ENCODE measurements at regions not wholly inside any gene's neighbourhood (a gene's known extent, or its start where the extent isn't known, plus 50 kb on each side); places are given as distances from the start of the nearest gene placed in this dataset.

- DNase-seq (ENCODE audit: low spot score) (no peak), ATAC-seq (no peak)
- no peaks in the 10 kb centered on the region for H3K9me3 Mint-ChIP-seq
- POLR2A ChIA-PET = no interaction called here
- no peak overlapping the region for H3K4me3 Mint-ChIP-seq
- H3K27ac Mint-ChIP-seq = peak overlapping the region; percentile 78
- CTCF ChIA-PET = interaction anchor here (1.0 to 1.6 kb wide), 3 partner anchors 12 to 22 kb away, joined by 3 to 5 read pairs (median 5); no protein-coding TSS in a partner anchor
- TF ChIP-seq, protein P1, sequence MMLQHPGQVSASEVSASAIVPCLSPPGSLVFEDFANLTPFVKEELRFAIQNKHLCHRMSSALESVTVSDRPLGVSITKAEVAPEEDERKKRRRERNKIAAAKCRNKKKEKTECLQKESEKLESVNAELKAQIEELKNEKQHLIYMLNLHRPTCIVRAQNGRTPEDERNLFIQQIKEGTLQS (CRISPR knock-in tag; conservative IDR thresholded peaks at IDR 0.05) = no peak
- no peak for TF ChIP-seq ARID4B (CRISPR knock-in tag; IDR thresholded peaks at IDR 0.05; ENCODE audit: borderline replicate concordance)
- no peak for TF ChIP-seq ZNF263 (CRISPR knock-in tag; IDR thresholded peaks at IDR 0.05; ENCODE audit: low read depth)
- TF ChIP-seq, protein P2, sequence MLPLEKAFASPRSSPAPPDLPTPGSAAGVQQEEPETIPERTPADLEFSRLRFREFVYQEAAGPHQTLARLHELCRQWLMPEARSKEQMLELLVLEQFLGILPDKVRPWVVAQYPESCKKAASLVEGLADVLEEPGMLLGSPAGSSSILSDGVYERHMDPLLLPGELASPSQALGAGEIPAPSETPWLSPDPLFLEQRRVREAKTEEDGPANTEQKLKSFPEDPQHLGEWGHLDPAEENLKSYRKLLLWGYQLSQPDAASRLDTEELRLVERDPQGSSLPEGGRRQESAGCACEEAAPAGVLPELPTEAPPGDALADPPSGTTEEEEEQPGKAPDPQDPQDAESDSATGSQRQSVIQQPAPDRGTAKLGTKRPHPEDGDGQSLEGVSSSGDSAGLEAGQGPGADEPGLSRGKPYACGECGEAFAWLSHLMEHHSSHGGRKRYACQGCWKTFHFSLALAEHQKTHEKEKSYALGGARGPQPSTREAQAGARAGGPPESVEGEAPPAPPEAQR (CRISPR knock-in tag; IDR thresholded peaks at IDR 0.05) = no peak
- TF ChIP-seq, protein P3, sequence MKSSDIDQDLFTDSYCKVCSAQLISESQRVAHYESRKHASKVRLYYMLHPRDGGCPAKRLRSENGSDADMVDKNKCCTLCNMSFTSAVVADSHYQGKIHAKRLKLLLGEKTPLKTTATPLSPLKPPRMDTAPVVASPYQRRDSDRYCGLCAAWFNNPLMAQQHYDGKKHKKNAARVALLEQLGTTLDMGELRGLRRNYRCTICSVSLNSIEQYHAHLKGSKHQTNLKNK (CRISPR knock-in tag; IDR thresholded peaks at IDR 0.05) = no peak
- TF ChIP-seq NR3C1 (CRISPR knock-in tag; conservative IDR thresholded peaks at IDR 0.05; ENCODE audit: low read depth) = no peak
- no peak for TF ChIP-seq NR2C2 (CRISPR knock-in tag; IDR thresholded peaks at IDR 0.05)
- TF ChIP-seq, protein P4, sequence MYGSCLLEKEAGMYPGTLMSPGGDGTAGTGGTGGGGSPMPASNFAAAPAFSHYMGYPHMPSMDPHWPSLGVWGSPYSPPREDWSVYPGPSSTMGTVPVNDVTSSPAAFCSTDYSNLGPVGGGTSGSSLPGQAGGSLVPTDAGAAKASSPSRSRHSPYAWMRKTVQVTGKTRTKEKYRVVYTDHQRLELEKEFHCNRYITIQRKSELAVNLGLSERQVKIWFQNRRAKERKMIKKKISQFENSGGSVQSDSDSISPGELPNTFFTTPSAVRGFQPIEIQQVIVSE (CRISPR knock-in tag; IDR thresholded peaks at IDR 0.05; ENCODE audit: borderline replicate concordance) = no peak
- TF ChIP-seq JUN (CRISPR knock-in tag; IDR thresholded peaks at IDR 0.05) = no peak
- TF ChIP-seq, protein P5, sequence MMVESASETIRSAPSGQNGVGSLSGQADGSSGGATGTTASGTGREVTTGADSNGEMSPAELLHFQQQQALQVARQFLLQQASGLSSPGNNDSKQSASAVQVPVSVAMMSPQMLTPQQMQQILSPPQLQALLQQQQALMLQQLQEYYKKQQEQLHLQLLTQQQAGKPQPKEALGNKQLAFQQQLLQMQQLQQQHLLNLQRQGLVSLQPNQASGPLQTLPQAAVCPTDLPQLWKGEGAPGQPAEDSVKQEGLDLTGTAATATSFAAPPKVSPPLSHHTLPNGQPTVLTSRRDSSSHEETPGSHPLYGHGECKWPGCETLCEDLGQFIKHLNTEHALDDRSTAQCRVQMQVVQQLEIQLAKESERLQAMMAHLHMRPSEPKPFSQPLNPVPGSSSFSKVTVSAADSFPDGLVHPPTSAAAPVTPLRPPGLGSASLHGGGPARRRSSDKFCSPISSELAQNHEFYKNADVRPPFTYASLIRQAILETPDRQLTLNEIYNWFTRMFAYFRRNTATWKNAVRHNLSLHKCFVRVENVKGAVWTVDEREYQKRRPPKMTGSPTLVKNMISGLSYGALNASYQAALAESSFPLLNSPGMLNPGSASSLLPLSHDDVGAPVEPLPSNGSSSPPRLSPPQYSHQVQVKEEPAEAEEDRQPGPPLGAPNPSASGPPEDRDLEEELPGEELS (CRISPR knock-in tag; IDR thresholded peaks at IDR 0.05) = no peak
- no peak for TF ChIP-seq ATF2 (CRISPR knock-in tag; IDR thresholded peaks at IDR 0.05; ENCODE audit: borderline replicate concordance, low read depth)
- no peak for TF ChIP-seq MYBL2 (CRISPR knock-in tag; IDR thresholded peaks at IDR 0.05)
- no peak for TF ChIP-seq TP53 (CRISPR knock-in tag; IDR thresholded peaks at IDR 0.05)
- no peak for TF ChIP-seq ZNF416 (CRISPR knock-in tag; IDR thresholded peaks at IDR 0.05)
- TF ChIP-seq, protein P6, sequence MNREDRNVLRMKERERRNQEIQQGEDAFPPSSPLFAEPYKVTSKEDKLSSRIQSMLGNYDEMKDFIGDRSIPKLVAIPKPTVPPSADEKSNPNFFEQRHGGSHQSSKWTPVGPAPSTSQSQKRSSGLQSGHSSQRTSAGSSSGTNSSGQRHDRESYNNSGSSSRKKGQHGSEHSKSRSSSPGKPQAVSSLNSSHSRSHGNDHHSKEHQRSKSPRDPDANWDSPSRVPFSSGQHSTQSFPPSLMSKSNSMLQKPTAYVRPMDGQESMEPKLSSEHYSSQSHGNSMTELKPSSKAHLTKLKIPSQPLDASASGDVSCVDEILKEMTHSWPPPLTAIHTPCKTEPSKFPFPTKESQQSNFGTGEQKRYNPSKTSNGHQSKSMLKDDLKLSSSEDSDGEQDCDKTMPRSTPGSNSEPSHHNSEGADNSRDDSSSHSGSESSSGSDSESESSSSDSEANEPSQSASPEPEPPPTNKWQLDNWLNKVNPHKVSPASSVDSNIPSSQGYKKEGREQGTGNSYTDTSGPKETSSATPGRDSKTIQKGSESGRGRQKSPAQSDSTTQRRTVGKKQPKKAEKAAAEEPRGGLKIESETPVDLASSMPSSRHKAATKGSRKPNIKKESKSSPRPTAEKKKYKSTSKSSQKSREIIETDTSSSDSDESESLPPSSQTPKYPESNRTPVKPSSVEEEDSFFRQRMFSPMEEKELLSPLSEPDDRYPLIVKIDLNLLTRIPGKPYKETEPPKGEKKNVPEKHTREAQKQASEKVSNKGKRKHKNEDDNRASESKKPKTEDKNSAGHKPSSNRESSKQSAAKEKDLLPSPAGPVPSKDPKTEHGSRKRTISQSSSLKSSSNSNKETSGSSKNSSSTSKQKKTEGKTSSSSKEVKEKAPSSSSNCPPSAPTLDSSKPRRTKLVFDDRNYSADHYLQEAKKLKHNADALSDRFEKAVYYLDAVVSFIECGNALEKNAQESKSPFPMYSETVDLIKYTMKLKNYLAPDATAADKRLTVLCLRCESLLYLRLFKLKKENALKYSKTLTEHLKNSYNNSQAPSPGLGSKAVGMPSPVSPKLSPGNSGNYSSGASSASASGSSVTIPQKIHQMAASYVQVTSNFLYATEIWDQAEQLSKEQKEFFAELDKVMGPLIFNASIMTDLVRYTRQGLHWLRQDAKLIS (CRISPR knock-in tag; IDR thresholded peaks at IDR 0.05; ENCODE audit: borderline replicate concordance) = no peak
- TF ChIP-seq USF2 (CRISPR knock-in tag; IDR thresholded peaks at IDR 0.05) = no peak
- TF ChIP-seq NFYB (CRISPR knock-in tag; conservative IDR thresholded peaks at IDR 0.05; ENCODE audit: low read depth) = no peak
- TF ChIP-seq GTF2I (CRISPR knock-in tag; conservative IDR thresholded peaks at IDR 0.05) = no peak
- TF ChIP-seq, protein P7, sequence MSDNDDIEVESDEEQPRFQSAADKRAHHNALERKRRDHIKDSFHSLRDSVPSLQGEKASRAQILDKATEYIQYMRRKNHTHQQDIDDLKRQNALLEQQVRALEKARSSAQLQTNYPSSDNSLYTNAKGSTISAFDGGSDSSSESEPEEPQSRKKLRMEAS (CRISPR knock-in tag; IDR thresholded peaks at IDR 0.05) = no peak
- peaks cover 31% of the 10 kb centered on the region for H3K4me1 Mint-ChIP-seq
- H3K27me3 Mint-ChIP-seq (ENCODE audit: low read depth) = no peaks in the 10 kb centered on the region
- peaks cover 2% of the 10 kb centered on the region; the same call in 1 of the 2 replicates for H3K36me3 Mint-ChIP-seq
These were observed 266.8 kb downstream of the SEC14L1 start for GRCh38 chr17:77407321-77408277.

All from WTC11 (cell line).